ENCODE measurements at regions not wholly inside any gene's neighbourhood (a gene's known extent, or its start where the extent isn't known, plus 50 kb on each side); places are given as distances from the start of the nearest gene placed in this dataset.

GRCh38 chr3:157769378-157769777 lies 266.2 kb upstream of the VEPH1 start:
- TF ChIP-seq POLR2AphosphoS5 (IDR thresholded peaks at IDR 0.05; ENCODE audit: low read depth, low read length) (no peak), TAF1 (IDR thresholded peaks at IDR 0.05; ENCODE audit: borderline replicate concordance, insufficient read depth, low read length) (no peak), REST (IDR thresholded peaks at IDR 0.05; ENCODE audit: insufficient read depth in 1 of 2, low read depth in 2 of 2, low read length in 2 of 2) (no peak), SIN3A (IDR thresholded peaks at IDR 0.05; ENCODE audit: borderline replicate concordance, insufficient read depth, low read length) (no peak)
